Skeletal muscle tissue (tissue), 3 donors: ENCODE measurements at regions not wholly inside any gene's neighbourhood (a gene's known extent, or its start where the extent isn't known, plus 50 kb on each side); places are given as distances from the start of the nearest gene placed in this dataset.
"Not testable (repeated sequence)": the region's sequence is repeated elsewhere in the genome, so short reads cannot be mapped to it uniquely, and the experiment has no call there.

Source experiments
- H3K27ac ChIP-seq: one replicate; pipeline ENCODE4 v1.7.0; 2013; ENCODE audit warnings: mild to moderate bottlenecking, low read depth, low read length, inconsistent platforms
- H3K27me3 ChIP-seq, 3 donors: one replicate each; pipeline ENCODE4 v1.7.0; 2013; ENCODE audit warnings: low read length in 3 of 3; ENCODE audit not compliant: control insufficient read depth in 3 of 3, insufficient read depth in 3 of 3
- H3K36me3 ChIP-seq, 3 donors: one replicate each; pipeline ENCODE4 v1.7.0; 2013; ENCODE audit warnings: low read length in 3 of 3; ENCODE audit not compliant: control insufficient read depth in 3 of 3, insufficient read depth in 3 of 3
- H3K4me1 ChIP-seq, 3 donors: one replicate each; pipeline ENCODE4 v1.7.0; 2013; ENCODE audit warnings: low read length in 3 of 3, mild to moderate bottlenecking in 3 of 3; ENCODE audit not compliant: control insufficient read depth in 3 of 3, insufficient read depth in 3 of 3
- H3K4me3 ChIP-seq, 3 donors: one replicate each; pipeline ENCODE4 v1.7.0; 2013; ENCODE audit warnings: low read length in 3 of 3
- H3K9ac ChIP-seq, 3 donors: one replicate each; pipeline ENCODE4 v1.7.0; 2013; ENCODE audit warnings: low read length in 3 of 3, mild to moderate bottlenecking in 3 of 3, moderate library complexity in 2 of 3, low read depth in 1 of 3
- H3K9me3 ChIP-seq, 3 donors: one replicate each; pipeline ENCODE4 v1.7.0; 2013; ENCODE audit warnings: low read length in 3 of 3; ENCODE audit not compliant: control insufficient read depth in 3 of 3
- donor health status: Osteomylitis.

DNA sequence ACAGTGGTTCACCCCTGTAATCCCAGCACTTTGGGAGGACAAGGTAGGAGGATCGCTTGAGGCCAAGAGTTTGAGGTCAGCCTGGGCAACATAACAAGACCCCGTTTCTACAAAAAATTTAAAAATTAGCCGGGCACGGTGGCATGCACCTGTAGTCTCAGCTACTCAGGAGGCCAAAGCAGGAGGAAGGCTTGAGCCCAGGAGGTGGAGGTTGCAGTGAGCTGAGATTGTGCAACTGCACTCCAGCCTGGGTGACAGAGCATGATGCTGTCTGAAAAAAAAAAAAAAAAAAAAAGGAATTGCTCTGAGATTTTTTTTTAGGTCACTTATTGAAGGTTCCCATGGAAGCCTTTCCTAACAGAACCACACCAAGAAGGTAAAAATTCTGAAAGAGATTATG, 101.9 kb upstream of the KCTD7 start:
- H3K4me1 ChIP-seq, H3K4me3 ChIP-seq, H3K27me3 ChIP-seq, H3K9ac ChIP-seq, H3K9me3 ChIP-seq, H3K27ac ChIP-seq, H3K36me3 ChIP-seq: not testable (repeated sequence)

GRCh38 chr7:66528652-66529051, 100.0 kb upstream of the KCTD7 start:
- no peaks in the 10 kb centered on the region for H3K27me3 ChIP-seq
- H3K4me3 ChIP-seq = no peak overlapping the region
- H3K36me3 ChIP-seq = peaks cover 0 to 2% (median 0%) of the 10 kb centered on the region in 3 donors
- no peak overlapping the region for H3K9ac ChIP-seq
- H3K27ac ChIP-seq = no peak overlapping the region
- no peaks in the 10 kb centered on the region for H3K4me1 ChIP-seq
- H3K9me3 ChIP-seq = no peaks in the 10 kb centered on the region

DNA sequence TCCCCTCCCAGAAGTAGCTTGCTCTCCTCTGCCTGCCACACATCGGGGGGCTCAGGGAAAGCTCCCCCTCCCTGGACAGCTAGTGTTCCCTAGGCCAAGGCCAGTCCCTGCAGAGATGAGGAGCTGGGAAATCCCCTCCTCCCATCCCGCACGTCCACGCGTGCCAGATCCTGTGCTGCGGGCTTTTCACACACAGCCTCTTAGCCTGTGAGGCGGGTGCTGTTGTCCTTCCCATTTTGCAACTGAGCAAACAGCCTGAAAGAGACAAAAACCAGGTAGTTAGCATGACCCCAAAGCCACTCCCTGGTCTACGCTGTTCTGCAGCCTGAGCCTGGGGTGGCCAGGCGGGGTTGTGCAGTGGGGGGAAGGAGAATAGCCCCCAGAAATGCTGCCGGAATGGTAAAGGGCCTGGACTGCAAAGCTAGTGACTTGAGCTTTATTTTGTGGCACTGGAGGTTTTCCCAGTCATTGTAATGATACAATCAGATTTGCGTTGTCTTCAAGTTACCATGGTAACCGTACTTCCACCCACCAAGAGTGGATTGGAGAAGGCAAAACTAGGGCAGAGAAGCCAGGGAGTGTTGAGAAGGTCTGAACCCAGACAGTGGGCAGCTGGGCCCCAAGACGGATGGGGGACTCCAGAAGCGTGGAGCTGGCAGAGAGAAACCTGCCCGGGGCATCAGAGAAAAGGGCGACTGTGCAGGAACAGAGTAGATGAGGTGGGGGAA, 98.6 kb upstream of the KCTD7 start:
- Histone ChIP-seq H3K9ac (no peak overlapping the region), H3K9me3 (no peaks in the 10 kb centered on the region), H3K36me3 (peaks cover 0 to 2% (median 0%) of the 10 kb centered on the region in 3 donors)

DNA sequence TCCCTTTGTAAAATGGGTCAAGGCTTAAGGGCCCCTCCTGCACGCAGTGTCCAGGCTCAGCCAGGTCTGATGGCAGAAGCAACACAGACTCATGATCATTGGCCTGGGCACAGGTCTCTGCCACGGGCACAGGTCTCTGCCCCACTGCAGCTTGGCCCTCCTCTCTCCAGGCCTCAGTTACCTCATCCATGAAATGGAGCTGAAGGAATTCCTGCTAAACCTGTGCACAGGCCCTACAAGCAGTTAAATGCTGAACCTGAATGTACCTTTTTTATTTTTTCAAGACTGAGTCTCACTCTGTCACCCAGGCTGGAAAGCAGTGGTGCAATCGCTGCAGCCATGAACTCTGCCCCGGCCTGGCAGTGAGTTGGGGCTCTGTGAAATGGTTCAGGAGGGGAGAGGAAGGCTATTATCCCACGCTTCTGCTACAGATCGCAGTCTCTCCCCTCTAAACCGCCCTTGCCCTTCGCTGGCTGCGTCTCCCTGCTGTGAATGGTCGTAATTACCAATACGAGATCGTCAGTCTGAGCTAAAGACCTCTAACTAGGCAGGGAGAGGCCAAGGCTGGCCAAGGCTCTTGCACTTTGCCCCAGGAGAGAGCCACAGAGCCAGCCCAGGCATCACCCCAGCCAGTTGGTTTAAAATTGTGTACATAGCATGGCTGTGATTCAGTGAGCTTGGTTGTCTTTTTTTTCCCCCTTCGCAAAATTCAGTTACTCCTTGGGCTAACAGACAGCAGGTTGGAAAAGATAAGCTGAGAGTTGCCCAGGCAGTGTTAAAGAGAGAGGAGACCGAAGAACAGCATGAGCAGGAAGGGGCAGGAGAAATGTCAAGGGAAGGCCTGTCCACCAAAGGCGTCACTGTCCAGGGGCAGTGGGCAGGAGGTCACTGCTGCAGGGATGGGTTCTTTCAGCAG, 93.0 kb upstream of the KCTD7 start:
- H3K4me3 ChIP-seq = no peak overlapping the region
- H3K27me3 ChIP-seq = no peaks in the 10 kb centered on the region
- no peaks in the 10 kb centered on the region for H3K36me3 ChIP-seq
- no peaks in the 10 kb centered on the region for H3K9me3 ChIP-seq
- no peak overlapping the region for H3K27ac ChIP-seq
- H3K9ac ChIP-seq = no peak overlapping the region
- no peaks in the 10 kb centered on the region for H3K4me1 ChIP-seq

More for the DNA sequence above, 98.6 kb upstream of the KCTD7 start:
- Histone ChIP-seq H3K27me3 (no peaks in the 10 kb centered on the region), H3K4me1 (no peaks in the 10 kb centered on the region), H3K4me3 (no peak overlapping the region), H3K27ac (no peak overlapping the region)

- no peaks in the 10 kb centered on the region for H3K9me3 ChIP-seq
- H3K27me3 ChIP-seq = no peaks in the 10 kb centered on the region
- no peak overlapping the region for H3K4me3 ChIP-seq
- H3K27ac ChIP-seq = no peak overlapping the region
- H3K36me3 ChIP-seq = peaks cover 4 to 6% (median 6%) of the 10 kb centered on the region in 3 donors
- no peak overlapping the region for H3K9ac ChIP-seq
- no peaks in the 10 kb centered on the region for H3K4me1 ChIP-seq
These were observed 91.3 kb upstream of the KCTD7 start for GRCh38 chr7:66537380-66537779.

GRCh38 chr7:66537876-66538275, 90.8 kb upstream of the KCTD7 start:
- H3K4me3 ChIP-seq = no peak overlapping the region
- no peak overlapping the region for H3K27ac ChIP-seq
- H3K9me3 ChIP-seq = no peaks in the 10 kb centered on the region
- no peaks in the 10 kb centered on the region for H3K27me3 ChIP-seq
- H3K36me3 ChIP-seq = peaks cover 4 to 6% (median 6%) of the 10 kb centered on the region in 3 donors
- H3K9ac ChIP-seq = no peak overlapping the region
- no peaks in the 10 kb centered on the region for H3K4me1 ChIP-seq

DNA sequence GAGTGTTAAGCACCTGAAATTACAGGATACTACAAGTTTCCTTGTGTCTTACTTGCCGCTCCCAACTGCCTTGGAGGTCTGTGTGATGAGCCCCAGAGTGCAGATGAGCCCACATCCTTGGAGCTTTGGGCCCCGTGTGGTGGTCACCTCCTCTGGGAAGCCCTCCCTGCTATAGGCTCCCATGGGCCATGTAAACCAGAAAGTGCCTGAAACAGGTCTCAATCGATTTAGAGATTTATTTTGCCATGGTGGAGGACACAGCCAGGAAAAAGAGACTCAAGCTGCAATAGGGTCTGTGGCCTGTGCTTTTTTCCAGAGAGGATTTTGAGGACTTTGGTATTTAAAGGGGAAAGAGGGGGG, 89.4 kb upstream of the KCTD7 start:
- Histone ChIP-seq H3K27me3 (no peaks in the 10 kb centered on the region), H3K9me3 (no peaks in the 10 kb centered on the region), H3K4me3 (no peak overlapping the region), H3K27ac (no peak overlapping the region), H3K9ac (no peak overlapping the region), H3K4me1 (no peaks in the 10 kb centered on the region), H3K36me3 (peaks cover 6 to 9% (median 6%) of the 10 kb centered on the region in 3 donors)

DNA sequence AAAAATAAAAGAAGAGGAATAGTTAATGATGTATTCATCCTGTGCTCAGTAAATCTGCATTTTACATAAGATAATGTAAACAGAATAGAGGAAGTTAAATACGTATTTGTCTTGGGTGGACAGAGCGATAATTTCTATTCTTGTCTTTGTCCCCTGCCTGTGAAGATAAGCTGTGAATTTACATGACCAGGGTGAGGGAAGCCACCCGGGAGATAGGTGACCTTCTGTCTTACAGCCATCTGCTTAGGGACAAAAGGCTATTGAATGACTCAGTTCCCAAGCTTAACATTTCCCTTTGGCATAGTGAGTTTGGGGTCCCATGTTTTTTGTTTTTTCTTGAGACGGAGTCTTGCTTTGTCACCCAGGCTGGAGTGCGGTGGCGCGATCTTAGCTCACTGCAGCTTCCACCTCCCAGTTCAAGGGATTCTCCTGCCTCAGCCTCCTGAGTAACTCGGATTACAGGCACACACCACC, 88.7 kb upstream of the KCTD7 start:
- Histone ChIP-seq H3K27me3 (no peaks in the 10 kb centered on the region), H3K9me3 (no peaks in the 10 kb centered on the region), H3K4me3 (no peak overlapping the region), H3K27ac (no peak overlapping the region), H3K9ac (no peak overlapping the region), H3K4me1 (no peaks in the 10 kb centered on the region), H3K36me3 (peaks cover 7 to 13% (median 9%) of the 10 kb centered on the region in 3 donors)

DNA sequence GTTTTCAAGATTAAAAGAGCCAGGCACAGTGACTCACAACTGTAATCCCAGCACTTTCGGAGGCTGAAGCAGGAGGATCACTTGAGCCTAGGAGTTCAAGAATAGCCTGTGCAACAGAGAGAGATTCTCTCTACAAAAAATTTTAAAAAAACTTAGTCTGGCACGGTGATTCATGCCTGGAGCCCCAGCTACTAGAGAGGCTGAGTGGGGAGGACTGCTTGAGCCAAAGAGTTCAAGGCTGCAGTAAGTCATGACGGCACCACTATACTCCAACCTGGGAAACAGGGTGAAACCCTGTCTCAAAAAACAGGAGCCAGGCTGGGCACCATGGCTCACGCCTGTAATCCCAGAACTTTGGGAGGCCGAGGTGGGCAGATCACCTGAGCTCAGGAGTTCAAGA, 86.6 kb upstream of the KCTD7 start:
- H3K4me1 ChIP-seq = no peaks in the 10 kb centered on the region
- H3K9ac ChIP-seq = no peak overlapping the region
- no peaks in the 10 kb centered on the region for H3K27me3 ChIP-seq
- no peak overlapping the region for H3K4me3 ChIP-seq
- H3K27ac ChIP-seq = no peak overlapping the region
- no peaks in the 10 kb centered on the region for H3K9me3 ChIP-seq
- peaks cover 10 to 19% (median 15%) of the 10 kb centered on the region in 3 donors for H3K36me3 ChIP-seq
